Astrocyte (in vitro differentiated cells and primary cell): ENCODE measurements at regions not wholly inside any gene's neighbourhood (a gene's known extent, or its start where the extent isn't known, plus 50 kb on each side); places are given as distances from the start of the nearest gene placed in this dataset.

Experiments used
- EZH2 ChIP-seq: IDR thresholded peaks from 2 replicates; pipeline ENCODE4 v1.6.1; 2012; ENCODE audit warnings: mild to moderate bottlenecking, low read length, inconsistent platforms; ENCODE audit not compliant: insufficient read depth
- TF ChIP-seq, protein P1 (sequence below): IDR thresholded peaks from 2 replicates; pipeline ENCODE4 v1.5.1; 2011; ENCODE audit warnings: low read depth, mild to moderate bottlenecking, inconsistent platforms, low read length, moderate library complexity; ENCODE audit not compliant: insufficient read depth

DNA sequence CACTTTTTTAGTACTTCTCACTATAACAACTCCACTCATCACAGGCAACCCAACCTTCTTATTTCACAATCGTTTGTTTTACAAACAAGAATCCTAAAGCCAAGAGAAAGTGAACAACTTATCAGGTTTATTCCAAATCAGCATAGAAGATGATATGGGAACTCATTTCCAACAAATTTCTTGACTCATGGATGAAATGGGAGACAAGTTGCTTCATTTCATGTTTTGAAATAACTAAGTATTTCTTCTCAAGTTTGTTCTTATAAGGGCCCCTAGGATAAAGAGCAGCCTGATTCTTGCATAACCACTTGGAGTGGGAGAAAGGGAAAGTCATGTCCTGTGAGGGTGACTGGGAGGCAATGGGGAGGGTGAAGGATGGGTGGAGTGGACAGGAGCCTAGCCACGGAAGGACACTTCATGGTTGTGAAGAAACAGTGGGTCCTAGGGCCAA, 168.3 kb downstream of the DUSP6 start:
- TF ChIP-seq, protein P1, sequence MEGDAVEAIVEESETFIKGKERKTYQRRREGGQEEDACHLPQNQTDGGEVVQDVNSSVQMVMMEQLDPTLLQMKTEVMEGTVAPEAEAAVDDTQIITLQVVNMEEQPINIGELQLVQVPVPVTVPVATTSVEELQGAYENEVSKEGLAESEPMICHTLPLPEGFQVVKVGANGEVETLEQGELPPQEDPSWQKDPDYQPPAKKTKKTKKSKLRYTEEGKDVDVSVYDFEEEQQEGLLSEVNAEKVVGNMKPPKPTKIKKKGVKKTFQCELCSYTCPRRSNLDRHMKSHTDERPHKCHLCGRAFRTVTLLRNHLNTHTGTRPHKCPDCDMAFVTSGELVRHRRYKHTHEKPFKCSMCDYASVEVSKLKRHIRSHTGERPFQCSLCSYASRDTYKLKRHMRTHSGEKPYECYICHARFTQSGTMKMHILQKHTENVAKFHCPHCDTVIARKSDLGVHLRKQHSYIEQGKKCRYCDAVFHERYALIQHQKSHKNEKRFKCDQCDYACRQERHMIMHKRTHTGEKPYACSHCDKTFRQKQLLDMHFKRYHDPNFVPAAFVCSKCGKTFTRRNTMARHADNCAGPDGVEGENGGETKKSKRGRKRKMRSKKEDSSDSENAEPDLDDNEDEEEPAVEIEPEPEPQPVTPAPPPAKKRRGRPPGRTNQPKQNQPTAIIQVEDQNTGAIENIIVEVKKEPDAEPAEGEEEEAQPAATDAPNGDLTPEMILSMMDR, result no peak
- TF ChIP-seq EZH2, result no peak
